Osteocyte (in vitro differentiated cells): ENCODE measurements at regions not wholly inside any gene's neighbourhood (a gene's known extent, or its start where the extent isn't known, plus 50 kb on each side); places are given as distances from the start of the nearest gene placed in this dataset.

Experiments used
- DNase-seq: peaks from one replicate; pipeline ENCODE4 v3.0.0; 2021; ENCODE audit warnings: mixed read lengths; ENCODE audit not compliant: unreplicated experiment; ENCODE audit errors: extremely low spot score
- H3K27ac Mint-ChIP-seq: one replicate; pipeline ENCODE4 v1.8.0; 2021; ENCODE audit warnings: mild to moderate bottlenecking, mixed read lengths; ENCODE audit not compliant: unreplicated experiment
- H3K27me3 Mint-ChIP-seq: one replicate; pipeline ENCODE4 v1.8.0; 2021; ENCODE audit warnings: mixed read lengths; ENCODE audit not compliant: unreplicated experiment
- H3K36me3 Mint-ChIP-seq: one replicate; pipeline ENCODE4 v1.8.0; 2021; ENCODE audit warnings: mixed read lengths; ENCODE audit not compliant: unreplicated experiment
- H3K4me1 Mint-ChIP-seq: one replicate; pipeline ENCODE4 v1.8.0; 2021; ENCODE audit warnings: mixed read lengths; ENCODE audit not compliant: unreplicated experiment
- H3K4me3 Mint-ChIP-seq: one replicate; pipeline ENCODE4 v1.8.0; 2021; ENCODE audit warnings: mild to moderate bottlenecking, moderate library complexity, mixed read lengths; ENCODE audit not compliant: unreplicated experiment
- H3K9me3 Mint-ChIP-seq: one replicate; pipeline ENCODE4 v1.8.0; 2021; ENCODE audit warnings: mixed read lengths; ENCODE audit not compliant: unreplicated experiment
- CTCF ChIP-seq: fragments of 200-600 bp; sonication (generic); IDR thresholded peaks from 2 replicates; pipeline ENCODE4 v1.5.0; 2021; ENCODE audit warnings: antibody characterized with exemption, mild to moderate bottlenecking, moderate library complexity

- no peaks in the 10 kb centered on the region for H3K9me3 Mint-ChIP-seq
- H3K27me3 Mint-ChIP-seq, result no peaks in the 10 kb centered on the region
- H3K4me3 Mint-ChIP-seq, result no peak overlapping the region
- no peaks in the 10 kb centered on the region for H3K4me1 Mint-ChIP-seq
- H3K27ac Mint-ChIP-seq, result no peak overlapping the region
- H3K36me3 Mint-ChIP-seq, result no peaks in the 10 kb centered on the region
- no peak for TF ChIP-seq CTCF
- no peak for DNase-seq
These were observed 1140.1 kb downstream of the BRD1 start for GRCh38 chr22:48687606-48688005.

- Mint-ChIP-seq H3K27ac (no peak overlapping the region), H3K27me3 (no peaks in the 10 kb centered on the region), H3K4me1 (no peaks in the 10 kb centered on the region), H3K9me3 (no peaks in the 10 kb centered on the region), H3K36me3 (no peaks in the 10 kb centered on the region), H3K4me3 (no peak overlapping the region)
- no peak for DNase-seq
- TF ChIP-seq CTCF, result no peak
These were observed 1140.9 kb downstream of the BRD1 start for GRCh38 chr22:48686694-48687302.

GRCh38 chr22:48685767-48686166, 1141.9 kb downstream of the BRD1 start:
- Mint-ChIP-seq H3K36me3 (no peaks in the 10 kb centered on the region), H3K4me1 (no peaks in the 10 kb centered on the region), H3K27ac (no peak overlapping the region), H3K9me3 (no peaks in the 10 kb centered on the region), H3K27me3 (no peaks in the 10 kb centered on the region), H3K4me3 (no peak overlapping the region)
- no peak for DNase-seq
- no peak for TF ChIP-seq CTCF

- Mint-ChIP-seq H3K27ac (no peak overlapping the region), H3K9me3 (no peaks in the 10 kb centered on the region), H3K4me1 (no peaks in the 10 kb centered on the region), H3K4me3 (no peak overlapping the region), H3K36me3 (no peaks in the 10 kb centered on the region), H3K27me3 (no peaks in the 10 kb centered on the region)
- no peak for TF ChIP-seq CTCF
- no peak for DNase-seq
These were observed 1144.0 kb downstream of the BRD1 start for GRCh38 chr22:48683640-48684039.

- H3K4me3 Mint-ChIP-seq, result no peak overlapping the region
- no peaks in the 10 kb centered on the region for H3K4me1 Mint-ChIP-seq
- no peaks in the 10 kb centered on the region for H3K27me3 Mint-ChIP-seq
- no peak for DNase-seq
- no peak for TF ChIP-seq CTCF
- no peak overlapping the region for H3K27ac Mint-ChIP-seq
- H3K36me3 Mint-ChIP-seq, result peaks cover 4% of the 10 kb centered on the region
- no peaks in the 10 kb centered on the region for H3K9me3 Mint-ChIP-seq
These were observed 1145.2 kb downstream of the BRD1 start for GRCh38 chr22:48682504-48682903.
